CD4-positive, alpha-beta memory T cell (primary cell): ENCODE measurements at regions not wholly inside any gene's neighbourhood (a gene's known extent, or its start where the extent isn't known, plus 50 kb on each side); places are given as distances from the start of the nearest gene placed in this dataset.

ENCODE experiments used
- CTCF ChIA-PET: fragments of 350-600 bp; sonication (Branson Sonifier 250); formaldehyde crosslinking; loops from one replicate; lab custom pipeline; 2021; ENCODE audit warnings: inconsistent platforms; ENCODE audit not compliant: partially characterized antibody; lab: Charles Lee
- POLR2A ChIA-PET: fragments of 350-600 bp; sonication (Branson Sonifier 250); formaldehyde crosslinking; loops from one replicate; lab custom pipeline; 2021; ENCODE audit not compliant: partially characterized antibody; lab: Charles Lee
- DNase-seq, 5 donors: peaks; one replicate each; pipeline versions ENCODE4 v3.0.0 to v3.0.0-alpha.2; 2020 to 2022; ENCODE audit warnings: mixed read lengths in 1 of 5
- H3K27ac ChIP-seq: one replicate; pipeline ENCODE4 v1.7.0; 2013; ENCODE audit warnings: low read depth, low read length
- H3K27me3 ChIP-seq: 2 replicates; pipeline ENCODE4 v1.7.0; 2013; ENCODE audit warnings: mild to moderate bottlenecking, low read length, moderate library complexity; ENCODE audit not compliant: insufficient read depth
- H3K36me3 ChIP-seq: 2 replicates; pipeline ENCODE4 v1.7.0; 2013; ENCODE audit warnings: mild to moderate bottlenecking, low read length, moderate library complexity; ENCODE audit not compliant: insufficient read depth
- H3K4me1 ChIP-seq: 2 replicates; pipeline ENCODE4 v1.7.0; 2013; ENCODE audit warnings: mild to moderate bottlenecking, low read length, moderate library complexity; ENCODE audit not compliant: insufficient read depth
- H3K4me3 ChIP-seq, 2 donors: one replicate each; pipeline ENCODE4 v1.7.0; 2013; ENCODE audit warnings: low read length in 2 of 2, mild to moderate bottlenecking in 1 of 2
- H3K9me3 ChIP-seq, 2 donors: one replicate each; pipeline ENCODE4 v1.7.0; 2013; ENCODE audit warnings: low read length in 2 of 2, control low read depth in 1 of 2; ENCODE audit not compliant: control insufficient read depth in 1 of 2
- H3K27ac Mint-ChIP-seq, 7 donors: one replicate each; pipeline ENCODE4 v1.8.0; 2020 to 2021; ENCODE audit warnings: mixed read lengths in 7 of 7, mild to moderate bottlenecking in 6 of 7, inconsistent platforms in 3 of 7, moderate library complexity in 3 of 7
- H3K27me3 Mint-ChIP-seq, 2 donors: one replicate each; pipeline ENCODE4 v1.8.0; 2020 to 2021; ENCODE audit warnings: mixed read lengths in 2 of 2
- H3K36me3 Mint-ChIP-seq, 2 donors: one replicate each; pipeline ENCODE4 v1.8.0; 2020 to 2021; ENCODE audit warnings: mixed read lengths in 2 of 2, inconsistent platforms in 1 of 2, mild to moderate bottlenecking in 1 of 2
- H3K4me1 Mint-ChIP-seq, 4 donors: one replicate each; pipeline ENCODE4 v1.8.0; 2020 to 2021; ENCODE audit warnings: mixed read lengths in 4 of 4, mild to moderate bottlenecking in 1 of 4
- H3K4me3 Mint-ChIP-seq, 8 donors: one replicate each; pipeline ENCODE4 v1.8.0; 2020 to 2021; ENCODE audit warnings: mixed read lengths in 8 of 8, mild to moderate bottlenecking in 7 of 8, moderate library complexity in 6 of 8, inconsistent platforms in 3 of 8
- H3K9me3 Mint-ChIP-seq, 8 donors: one replicate each; pipeline ENCODE4 v1.8.0; 2020 to 2021; ENCODE audit warnings: mixed read lengths in 8 of 8, mild to moderate bottlenecking in 5 of 8, inconsistent platforms in 3 of 8, moderate library complexity in 1 of 8
- intact Hi-C: fragments of 100-400 bp; cut with micrococcal nuclease; formaldehyde crosslinking; loops from one replicate; pipeline ENCODE4 v1.15.1; 2023

DNA sequence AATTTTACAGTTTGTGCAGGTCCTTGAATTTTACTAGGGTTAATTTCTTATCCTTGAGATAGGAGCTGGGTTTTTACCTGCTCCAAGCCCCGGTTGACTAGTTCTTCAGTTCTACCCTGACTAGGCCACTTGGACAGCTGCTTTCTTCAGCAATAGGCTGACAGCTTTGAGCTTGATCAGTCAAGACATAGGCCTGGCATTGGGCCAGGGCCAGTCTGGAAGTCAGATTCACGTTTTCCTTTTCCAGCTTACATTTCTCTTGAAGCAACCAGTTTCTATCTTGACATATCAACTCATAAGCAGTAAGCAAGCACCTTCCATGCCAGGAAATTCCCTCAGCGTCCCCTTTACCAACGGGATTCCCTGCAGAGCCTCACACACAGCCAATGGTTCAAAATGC is 63.7 kb upstream of the AJAP1 start:
- Mint-ChIP-seq H3K4me3 (no peak overlapping the region), H3K4me1 (no peaks in the 10 kb centered on the region), H3K27ac (no peak overlapping the region), H3K9me3 (peaks cover 0 to 3% (median 0%) of the 10 kb centered on the region in 8 donors), H3K27me3 (peaks cover 14 to 17% of the 10 kb centered on the region in 2 donors), H3K36me3 (no peaks in the 10 kb centered on the region)
- ChIA-PET CTCF (no interaction called here), POLR2A (no interaction called here)
- DNase-seq: no peak
- intact Hi-C loops: no loop called here
- no peaks in the 10 kb centered on the region for H3K9me3 ChIP-seq
- no peak overlapping the region for H3K4me3 ChIP-seq
- peaks cover 4% of the 10 kb centered on the region for H3K27me3 ChIP-seq
- no peak overlapping the region for H3K27ac ChIP-seq
- no peaks in the 10 kb centered on the region for H3K4me1 ChIP-seq
- no peaks in the 10 kb centered on the region for H3K36me3 ChIP-seq

DNA sequence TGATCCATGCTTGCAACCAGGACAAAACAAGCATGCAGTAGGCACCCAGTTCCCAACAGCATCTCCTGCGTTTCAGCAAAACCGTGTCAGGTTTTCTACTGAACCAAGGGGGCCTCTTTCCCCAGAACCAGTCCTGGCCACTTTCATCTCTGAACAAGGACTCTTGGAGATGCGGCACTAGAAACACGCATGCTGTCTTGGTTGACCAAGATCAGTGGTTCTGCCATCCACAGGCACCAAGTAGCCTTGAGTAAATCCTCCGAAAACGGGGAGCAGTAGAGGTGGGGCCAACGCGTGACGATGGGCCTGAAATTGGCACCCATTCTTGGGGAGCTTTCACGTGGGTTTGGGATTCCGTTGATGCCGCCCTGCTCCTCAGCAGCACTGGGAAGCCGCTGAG is 62.5 kb upstream of the AJAP1 start:
- intact Hi-C loops: no loop called here
- H3K27me3 ChIP-seq: no peaks in the 10 kb centered on the region
- H3K36me3 Mint-ChIP-seq: no peaks in the 10 kb centered on the region
- H3K4me1 ChIP-seq: no peaks in the 10 kb centered on the region
- H3K27ac ChIP-seq: no peak overlapping the region
- no peak for DNase-seq
- H3K9me3 Mint-ChIP-seq: no peaks in the 10 kb centered on the region
- no peak overlapping the region for H3K4me3 Mint-ChIP-seq
- H3K27me3 Mint-ChIP-seq: peaks cover 3 to 8% of the 10 kb centered on the region in 2 donors
- ChIA-PET CTCF (no interaction called here), POLR2A (no interaction called here)
- H3K36me3 ChIP-seq: no peaks in the 10 kb centered on the region
- no peaks in the 10 kb centered on the region for H3K4me1 Mint-ChIP-seq
- no peaks in the 10 kb centered on the region for H3K9me3 ChIP-seq
- H3K27ac Mint-ChIP-seq: no peak overlapping the region
- no peak overlapping the region for H3K4me3 ChIP-seq

DNA sequence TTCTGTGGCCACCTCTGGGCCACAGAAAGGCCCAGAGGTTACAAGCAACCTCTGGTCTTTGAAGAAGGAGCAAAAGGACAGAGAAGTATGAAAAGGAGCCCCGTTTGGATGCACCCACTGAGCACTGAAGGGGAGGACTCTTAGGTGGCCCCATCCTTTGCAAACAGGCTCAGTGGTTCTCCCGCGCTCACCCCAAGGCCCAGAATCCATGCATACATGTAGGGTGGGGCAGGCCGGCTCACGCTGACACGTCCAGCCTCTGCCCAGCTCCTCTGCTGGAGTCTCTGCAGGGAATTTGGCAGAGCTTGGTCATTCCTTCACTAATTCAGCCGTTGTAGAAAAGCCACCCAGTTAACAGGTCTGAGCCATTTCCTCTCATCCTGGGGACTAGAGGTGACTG is 61.3 kb upstream of the AJAP1 start:
- H3K9me3 ChIP-seq: no peaks in the 10 kb centered on the region
- H3K4me3 Mint-ChIP-seq: no peak overlapping the region
- no peak overlapping the region for H3K27ac ChIP-seq
- no peak for DNase-seq
- no peaks in the 10 kb centered on the region for H3K27me3 ChIP-seq
- H3K36me3 ChIP-seq: no peaks in the 10 kb centered on the region
- no peak overlapping the region for H3K27ac Mint-ChIP-seq
- ChIA-PET CTCF (no interaction called here), POLR2A (no interaction called here)
- H3K36me3 Mint-ChIP-seq: no peaks in the 10 kb centered on the region
- no peaks in the 10 kb centered on the region for H3K4me1 ChIP-seq
- H3K9me3 Mint-ChIP-seq: peaks cover 0 to 5% (median 0%) of the 10 kb centered on the region in 8 donors
- H3K4me1 Mint-ChIP-seq: no peaks in the 10 kb centered on the region
- H3K4me3 ChIP-seq: no peak overlapping the region
- intact Hi-C loops: no loop called here
- peaks cover 0 to 6% of the 10 kb centered on the region in 2 donors for H3K27me3 Mint-ChIP-seq

- ChIA-PET CTCF (no interaction called here), POLR2A (no interaction called here)
- no peaks in the 10 kb centered on the region for H3K9me3 ChIP-seq
- Mint-ChIP-seq H3K27ac (no peak overlapping the region), H3K4me1 (no peaks in the 10 kb centered on the region), H3K27me3 (peaks cover 0 to 6% of the 10 kb centered on the region in 2 donors), H3K36me3 (no peaks in the 10 kb centered on the region), H3K9me3 (peaks cover 0 to 5% (median 0%) of the 10 kb centered on the region in 8 donors), H3K4me3 (no peak overlapping the region)
- no peaks in the 10 kb centered on the region for H3K27me3 ChIP-seq
- H3K36me3 ChIP-seq: no peaks in the 10 kb centered on the region
- intact Hi-C loops: no loop called here
- H3K4me3 ChIP-seq: no peak overlapping the region
- no peak for DNase-seq
- no peak overlapping the region for H3K27ac ChIP-seq
- H3K4me1 ChIP-seq: no peaks in the 10 kb centered on the region
Measured at GRCh38 chr1:4594286-4594991, 60.0 kb upstream of the AJAP1 start.

DNA sequence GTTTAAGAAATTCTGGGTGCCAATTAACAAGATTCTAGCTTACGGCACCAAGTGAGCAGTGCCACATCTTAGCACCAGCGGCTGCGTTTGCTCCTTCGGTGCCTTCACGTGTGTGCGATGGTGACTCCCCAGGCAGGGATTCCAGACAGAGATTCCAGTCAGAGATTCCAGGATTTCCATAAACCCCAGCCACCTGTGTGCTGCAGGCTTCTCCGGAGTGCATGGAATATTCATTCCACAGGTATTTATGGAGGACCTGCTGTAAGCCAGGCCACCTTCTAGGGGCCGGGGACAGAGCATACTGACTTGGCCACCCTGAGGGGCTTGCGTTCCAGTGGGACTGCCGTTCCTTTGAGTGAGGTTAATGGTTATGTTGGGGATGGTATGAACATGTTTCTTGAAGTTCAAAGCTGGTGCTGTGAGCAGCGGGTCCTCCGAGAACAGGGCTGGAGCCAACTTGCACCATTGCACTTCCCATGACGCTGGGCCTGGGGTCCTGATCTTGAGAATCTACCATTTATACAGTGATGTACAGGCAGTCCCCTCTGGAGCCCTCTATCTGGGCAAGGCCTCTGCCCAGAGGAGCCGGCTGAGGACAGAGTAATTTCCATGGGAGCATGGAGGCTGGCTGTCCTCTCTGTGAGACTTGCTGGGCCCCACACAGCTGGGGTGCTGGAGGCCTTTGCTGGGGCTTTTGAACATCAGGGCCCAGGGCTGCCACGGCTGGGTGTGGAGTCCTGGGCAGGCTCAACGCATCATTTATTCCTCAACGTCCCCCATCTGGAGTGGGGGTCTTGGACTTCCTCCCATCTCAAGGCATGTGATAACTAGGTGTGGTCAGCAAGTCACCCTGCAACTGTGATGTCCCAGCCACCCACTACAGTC is 58.8 kb upstream of the AJAP1 start:
- CTCF ChIA-PET: no interaction called here
- no peak overlapping the region for H3K4me3 Mint-ChIP-seq

GRCh38 chr1:4596486-4596885 is 57.9 kb upstream of the AJAP1 start:
- Histone ChIP-seq H3K4me1 (no peaks in the 10 kb centered on the region), H3K27me3 (no peaks in the 10 kb centered on the region), H3K36me3 (no peaks in the 10 kb centered on the region), H3K4me3 (no peak overlapping the region), H3K27ac (no peak overlapping the region), H3K9me3 (no peaks in the 10 kb centered on the region)
- no peak overlapping the region for H3K4me3 Mint-ChIP-seq
- ChIA-PET CTCF (interaction anchor here (0.8 kb wide), 1 partner anchor 21 kb away, joined by 3 read pairs; no protein-coding TSS in a partner anchor), POLR2A (no interaction called here)
- peaks cover 0 to 2% (median 0%) of the 10 kb centered on the region in 4 donors for H3K4me1 Mint-ChIP-seq
- peaks cover 0 to 4% of the 10 kb centered on the region in 2 donors for H3K27me3 Mint-ChIP-seq
- intact Hi-C loops: no loop called here
- H3K27ac Mint-ChIP-seq: no peak overlapping the region
- H3K36me3 Mint-ChIP-seq: no peaks in the 10 kb centered on the region
- peaks cover 0 to 5% (median 0%) of the 10 kb centered on the region in 8 donors for H3K9me3 Mint-ChIP-seq
- DNase-seq: no peak

More for the DNA sequence above, 58.8 kb upstream of the AJAP1 start:
- POLR2A ChIA-PET: no interaction called here
- no peaks in the 10 kb centered on the region for H3K4me1 Mint-ChIP-seq
- Histone ChIP-seq H3K27me3 (no peaks in the 10 kb centered on the region), H3K4me3 (no peak overlapping the region), H3K4me1 (no peaks in the 10 kb centered on the region), H3K36me3 (no peaks in the 10 kb centered on the region), H3K9me3 (no peaks in the 10 kb centered on the region), H3K27ac (no peak overlapping the region)
- H3K9me3 Mint-ChIP-seq: peaks cover 0 to 5% (median 0%) of the 10 kb centered on the region in 8 donors
- intact Hi-C loops: no loop called here
- no peaks in the 10 kb centered on the region for H3K36me3 Mint-ChIP-seq
- DNase-seq: no peak
- H3K27ac Mint-ChIP-seq: no peak overlapping the region
- H3K27me3 Mint-ChIP-seq: peaks cover 0 to 4% of the 10 kb centered on the region in 2 donors

DNA sequence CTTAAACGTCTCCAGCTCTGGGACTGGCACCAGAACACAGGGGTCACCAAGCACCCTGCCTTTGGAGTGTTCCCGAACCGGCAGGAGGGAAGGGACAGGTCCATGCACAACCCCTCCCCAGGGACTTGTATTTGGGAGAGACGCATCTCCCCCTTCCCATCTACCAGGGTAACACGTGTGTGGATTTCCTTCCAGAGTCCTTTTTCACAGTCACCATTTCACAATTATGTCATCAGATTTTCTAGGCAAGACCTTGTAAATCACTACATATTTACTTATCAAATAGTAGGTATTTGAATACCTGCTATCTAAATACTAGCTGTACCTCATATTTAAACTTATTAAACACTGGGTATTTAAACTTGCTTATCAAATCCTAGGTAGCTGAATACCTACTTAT is 57.4 kb upstream of the AJAP1 start:
- intact Hi-C loops: no loop called here
- Mint-ChIP-seq H3K27ac (no peak overlapping the region), H3K27me3 (peaks cover 0 to 6% of the 10 kb centered on the region in 2 donors), H3K4me3 (no peak overlapping the region), H3K36me3 (no peaks in the 10 kb centered on the region), H3K4me1 (peaks cover 0 to 2% (median 0%) of the 10 kb centered on the region in 4 donors), H3K9me3 (peaks cover 0 to 5% (median 0%) of the 10 kb centered on the region in 8 donors)
- Histone ChIP-seq H3K4me1 (no peaks in the 10 kb centered on the region), H3K27ac (no peak overlapping the region), H3K4me3 (no peak overlapping the region), H3K27me3 (no peaks in the 10 kb centered on the region), H3K36me3 (no peaks in the 10 kb centered on the region), H3K9me3 (no peaks in the 10 kb centered on the region)
- CTCF ChIA-PET: interaction anchor here (0.5 to 0.8 kb wide), 3 partner anchors 12 to 567 kb away, joined by 3 to 5 read pairs (median 3); no protein-coding TSS in a partner anchor
- POLR2A ChIA-PET: no interaction called here
- DNase-seq: no peak
